ENCODE measurements at regions not wholly inside any gene's neighbourhood (a gene's known extent, or its start where the extent isn't known, plus 50 kb on each side); places are given as distances from the start of the nearest gene placed in this dataset.

- TF ChIP-seq CTCF (IDR thresholded peaks at IDR 0.05) (no peak), POLR2AphosphoS5 (IDR thresholded peaks at IDR 0.05) (no peak)
These were observed 288.2 kb downstream of the ACTL7B start for GRCh38 chr9:108567571-108567970.
